COLO668 (cell line): ENCODE measurements at regions not wholly inside any gene's neighbourhood (a gene's known extent, or its start where the extent isn't known, plus 50 kb on each side); places are given as distances from the start of the nearest gene placed in this dataset.

Experiments used
- DNase-seq: peaks from one replicate; lab custom pipeline; 2025; ENCODE audit not compliant: unreplicated experiment; lab: John Stamatoyannopoulos, UW

DNA sequence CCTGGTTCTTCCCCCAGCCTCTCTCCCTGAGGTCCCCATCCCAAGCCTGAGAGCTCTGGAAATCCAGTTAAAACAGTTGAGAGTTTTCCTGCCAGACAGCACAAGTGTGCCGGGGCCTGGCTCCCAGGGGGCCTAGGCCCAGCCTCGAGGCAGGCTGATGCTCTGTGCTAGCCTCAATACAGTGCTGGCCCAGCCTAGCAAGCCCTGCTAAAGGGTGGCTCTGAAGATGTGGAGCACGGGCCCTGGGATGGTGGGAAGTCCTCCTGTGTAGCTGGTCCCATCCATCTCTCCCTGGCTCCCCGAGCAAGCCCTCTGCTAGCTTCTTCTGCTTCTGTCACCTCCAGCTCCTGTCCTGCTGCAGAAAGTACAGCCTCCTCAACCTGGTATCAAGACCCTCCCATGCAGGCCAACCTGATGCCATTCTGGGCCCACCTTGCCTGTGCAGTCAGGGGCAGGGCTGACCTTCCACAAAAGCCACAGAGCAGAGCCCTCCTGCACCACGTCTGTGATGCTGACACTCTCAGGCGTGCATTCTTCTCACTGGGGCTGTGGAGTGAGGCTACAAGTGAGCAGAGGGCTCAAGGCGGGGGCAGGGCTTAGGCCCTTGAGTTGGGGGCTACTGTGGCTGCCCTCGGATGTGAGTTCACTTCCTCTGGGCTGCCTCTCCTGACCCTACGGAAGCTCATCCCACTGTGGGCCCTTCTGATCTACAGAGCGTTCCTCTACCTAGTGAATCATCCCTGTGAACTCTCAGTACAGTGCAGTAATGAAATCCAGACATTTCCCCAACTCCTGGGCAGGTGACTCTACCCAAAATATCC, 60.1 kb upstream of the LAPTM4A start:
- DNase-seq: no peak

DNA sequence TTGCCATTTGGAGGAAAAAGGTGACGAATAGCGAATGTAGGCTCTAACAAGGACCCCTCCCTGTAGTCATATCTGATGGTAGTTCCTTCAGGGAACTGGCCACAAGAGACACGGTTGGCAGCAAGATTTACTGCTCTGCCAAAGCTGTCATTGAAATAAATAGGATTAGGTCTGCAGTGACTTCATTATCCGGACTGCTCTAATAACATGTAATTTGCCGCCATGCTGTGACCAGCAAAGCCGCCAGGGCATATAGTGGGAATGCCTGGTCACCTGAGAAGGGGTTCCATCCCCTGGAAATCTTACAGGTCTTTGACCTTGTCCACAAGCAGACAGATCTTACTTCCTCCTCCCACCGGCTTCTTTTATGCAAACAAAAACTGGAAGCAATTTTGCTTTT, 59.4 kb upstream of the LAPTM4A start:
- DNase-seq: no peak

DNA sequence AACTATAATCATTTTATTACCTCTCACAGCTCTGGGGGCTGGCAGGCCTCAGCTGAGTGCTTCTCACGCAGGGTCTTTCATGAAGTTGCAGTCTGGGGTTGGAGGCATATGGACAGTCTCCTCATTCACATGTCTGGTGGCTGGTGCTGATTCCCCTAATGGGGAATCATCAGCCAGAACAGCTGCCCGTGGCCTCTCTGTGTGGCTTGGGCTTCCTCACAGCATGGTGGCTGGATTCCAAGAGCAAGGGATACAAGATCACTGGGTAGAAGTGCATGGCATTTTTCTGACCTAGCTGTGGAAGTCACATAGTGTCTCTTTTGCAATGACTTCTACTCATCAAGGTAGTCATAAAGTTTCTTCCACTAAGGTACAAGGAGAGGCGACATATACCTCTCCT, 59.0 kb upstream of the LAPTM4A start:
- no peak for DNase-seq

DNA sequence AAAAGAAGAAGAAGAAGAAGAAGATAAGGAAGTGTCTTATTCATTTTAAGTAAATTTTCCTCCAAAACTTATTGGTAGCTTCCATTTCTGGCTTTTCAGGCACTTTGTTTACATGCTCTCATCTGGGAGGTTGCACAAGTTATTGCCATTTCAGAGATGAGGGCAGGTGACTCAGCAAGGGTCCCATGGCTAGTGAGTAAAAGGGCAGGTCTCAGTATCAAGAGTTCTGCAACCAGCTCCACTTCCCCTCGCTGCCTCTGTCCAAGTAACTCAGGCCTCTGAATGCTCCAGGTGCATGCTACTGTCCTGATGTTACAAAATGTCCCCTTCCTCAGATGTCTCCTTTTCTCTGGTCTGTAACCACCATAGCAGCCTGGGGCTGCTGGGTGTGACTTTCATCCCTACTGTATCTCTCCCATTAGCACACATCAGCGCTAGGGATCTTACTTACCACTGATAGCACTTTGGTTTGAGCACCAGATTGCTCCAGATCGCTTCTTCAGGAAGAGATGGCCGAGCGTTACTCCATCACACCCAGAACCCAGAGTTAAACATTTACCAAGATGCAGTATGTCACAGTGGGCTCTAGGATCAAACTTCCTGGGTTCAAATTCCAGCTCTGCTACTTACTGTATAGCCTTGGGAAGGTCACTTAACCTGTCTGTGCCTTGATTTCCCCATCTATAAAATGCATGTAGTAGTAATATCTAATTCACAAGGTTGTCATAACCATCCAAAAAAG, 57.4 kb upstream of the LAPTM4A start:
- DNase-seq: no peak

DNA sequence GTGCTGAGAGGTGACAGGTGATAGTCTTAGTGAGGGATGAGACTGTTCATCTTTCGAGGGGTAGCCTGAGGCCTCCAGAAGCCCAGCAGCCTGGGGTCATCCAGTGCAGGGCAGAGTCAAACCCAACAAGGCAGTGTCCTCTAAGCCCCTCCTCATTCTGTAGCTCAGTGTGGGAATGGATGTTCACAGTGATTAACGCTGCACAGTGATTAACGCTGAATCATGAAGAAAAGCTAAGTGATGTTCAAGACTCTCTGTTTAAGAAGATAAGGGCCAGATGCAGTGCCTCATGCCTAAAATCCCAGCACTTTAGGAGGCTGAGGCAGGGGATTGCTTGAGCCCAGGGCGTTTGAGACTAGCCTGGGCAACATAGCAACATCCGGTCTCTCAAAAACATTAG, 56.3 kb upstream of the LAPTM4A start:
- DNase-seq: no peak

DNA sequence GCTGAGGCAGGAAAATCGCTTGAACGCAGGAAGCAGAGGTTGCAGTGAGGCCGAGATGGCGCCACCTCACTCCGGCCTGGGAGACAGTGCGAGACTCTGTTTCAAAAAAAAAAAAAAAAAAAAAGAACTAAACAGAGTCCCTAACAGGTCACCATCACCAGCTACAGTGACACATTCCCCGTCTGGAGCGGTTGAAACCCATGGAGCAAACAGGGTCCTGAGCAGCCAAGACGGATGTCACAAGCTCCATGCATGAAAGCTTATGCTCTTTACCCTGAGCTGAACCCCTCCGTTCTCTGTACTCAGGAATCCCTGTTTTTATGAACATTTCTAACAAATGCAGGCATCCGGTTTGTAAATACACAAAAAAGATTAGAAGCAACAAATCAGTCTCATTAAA, 55.9 kb upstream of the LAPTM4A start:
- DNase-seq: no peak

DNA sequence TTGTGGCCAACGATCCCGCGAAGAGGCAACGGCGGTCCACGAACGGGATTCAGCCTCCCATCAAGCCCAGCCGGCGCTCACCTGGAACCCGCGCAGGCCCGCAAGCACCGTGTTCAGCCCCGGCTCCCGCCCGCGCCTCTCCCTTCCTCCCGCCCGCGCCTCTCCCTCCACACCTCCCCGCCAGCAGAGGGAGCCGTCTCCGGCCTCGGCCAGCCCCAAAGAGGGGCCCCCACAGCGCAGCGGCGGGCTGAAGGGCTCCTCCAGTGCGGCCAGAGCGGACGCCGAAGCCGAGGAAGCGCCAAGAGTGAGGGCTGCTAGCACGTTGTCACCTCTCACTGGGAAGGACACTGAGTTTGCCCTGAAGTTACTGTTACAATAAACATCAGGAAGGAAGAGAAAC, 55.3 kb upstream of the LAPTM4A start:
- DNase-seq: peak; percentile 65

DNA sequence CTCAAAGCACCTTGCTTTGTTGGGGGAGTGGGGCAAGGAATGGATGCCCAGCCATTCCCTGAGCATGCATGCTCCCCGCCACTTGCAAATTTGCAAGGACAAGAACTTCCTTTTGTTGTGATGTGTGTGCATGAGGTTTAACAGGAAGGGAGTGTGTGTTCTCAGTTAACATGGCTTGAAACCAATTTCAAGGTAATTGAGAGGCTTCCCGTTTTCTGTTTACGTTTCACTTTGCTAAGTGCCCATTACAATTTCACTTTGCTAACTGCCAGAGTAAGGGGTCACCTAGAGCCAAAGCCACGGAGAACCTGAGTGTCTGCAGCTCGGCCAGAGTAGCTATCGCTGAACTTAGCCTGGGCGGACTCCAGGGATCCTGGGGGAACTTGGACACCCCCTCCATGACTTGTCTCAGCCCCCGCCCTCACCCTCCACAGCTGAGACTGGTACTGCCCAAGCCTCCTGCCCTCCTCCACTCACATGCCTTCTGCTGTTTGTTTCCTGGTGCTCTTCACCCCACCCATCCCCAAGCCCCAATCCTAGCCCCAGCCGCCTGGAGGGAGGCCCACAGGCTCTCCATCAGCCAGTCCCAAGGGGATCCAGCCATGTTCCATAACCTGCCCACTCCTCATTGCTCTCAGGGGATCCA, 53.6 kb upstream of the LAPTM4A start:
- DNase-seq: no peak

DNA sequence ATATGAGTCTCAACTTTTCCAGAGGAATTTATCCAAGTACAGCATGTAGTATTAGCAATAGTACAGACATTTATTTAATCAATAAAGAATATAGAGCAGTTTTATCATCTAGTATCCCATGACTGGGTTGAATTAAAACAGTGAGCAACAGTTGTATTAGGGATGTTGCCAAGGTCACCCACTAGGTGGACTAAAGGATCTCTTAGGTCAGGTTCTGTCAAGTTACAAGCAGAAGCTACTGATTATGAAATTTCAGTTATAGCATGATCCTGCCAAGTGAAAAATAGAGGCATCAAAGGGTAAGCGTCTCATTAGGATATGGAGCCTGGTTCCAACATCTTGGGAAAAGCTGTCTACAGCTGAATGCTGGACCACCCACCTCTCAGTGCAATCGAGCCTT, 52.1 kb upstream of the LAPTM4A start:
- DNase-seq: no peak
